GM12891 (cell line): ENCODE measurements at regions not wholly inside any gene's neighbourhood (a gene's known extent, or its start where the extent isn't known, plus 50 kb on each side); places are given as distances from the start of the nearest gene placed in this dataset.
A peak's percentile ranks its signal among the peaks of the same experiment; 100 is the strongest.

Experiments
- DNase-seq: peaks from one replicate; pipeline ENCODE4 v3.0.0; 2011; ENCODE audit warnings: low spot score; ENCODE audit not compliant: insufficient read length
- FAIRE-seq: peaks from 2 replicates; lab custom pipeline; 2011; peaks lifted over from hg19 to GRCh38; lab: Jason Lieb, UNC
- PAX5 ChIP-seq: IDR thresholded peaks from 2 replicates; pipeline ENCODE4 v1.6.1; 2011; ENCODE audit warnings: low read length, moderate library complexity, mild to moderate bottlenecking; ENCODE audit not compliant: insufficient read depth, severe bottlenecking
- POLR2A ChIP-seq: IDR thresholded peaks from 2 replicates; pipeline ENCODE4 v1.6.1; 2011; ENCODE audit warnings: low read depth, low read length, control low read depth
- POLR2AphosphoS5 ChIP-seq: IDR thresholded peaks from 2 replicates; pipeline ENCODE4 v1.6.1; 2011; ENCODE audit warnings: low read depth, low read length, control low read depth
- POU2F2 ChIP-seq: IDR thresholded peaks from 2 replicates; pipeline ENCODE4 v1.6.1; 2011; ENCODE audit warnings: low read depth, mild to moderate bottlenecking, control low read depth, low read length, moderate library complexity
- SPI1 ChIP-seq: IDR thresholded peaks from 2 replicates; pipeline ENCODE4 v1.6.1; 2011; ENCODE audit warnings: low read depth, low read length, control low read depth
- TAF1 ChIP-seq: IDR thresholded peaks from 2 replicates; pipeline ENCODE4 v1.6.1; 2011; ENCODE audit warnings: low read depth, low read length, control low read depth

DNA sequence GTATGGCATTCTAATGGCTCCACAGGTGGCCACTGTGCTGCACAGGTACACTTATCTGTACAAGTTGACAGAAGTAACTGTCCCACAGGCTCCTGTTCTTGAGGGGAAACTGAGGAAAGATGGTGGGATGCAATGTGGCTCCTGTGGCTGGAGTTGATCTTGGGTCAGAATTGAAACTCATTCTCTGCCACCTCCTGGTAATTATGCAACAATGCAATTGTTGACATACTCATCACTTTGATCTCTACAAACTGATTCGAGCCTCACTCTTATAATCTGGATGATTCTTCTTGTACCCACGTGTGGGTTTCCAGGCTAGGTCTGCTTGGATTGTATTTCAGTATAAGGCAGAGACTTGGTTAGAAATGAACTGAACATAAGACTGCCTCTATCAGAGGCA lies 148.8 kb downstream of the CCNG2 start:
- DNase-seq: no peak
- FAIRE-seq: no peak
- TF ChIP-seq SPI1: no peak
- no peak for TF ChIP-seq TAF1
- TF ChIP-seq PAX5: no peak
- no peak for TF ChIP-seq POLR2A
- TF ChIP-seq POU2F2: no peak
- TF ChIP-seq POLR2AphosphoS5: no peak

DNA sequence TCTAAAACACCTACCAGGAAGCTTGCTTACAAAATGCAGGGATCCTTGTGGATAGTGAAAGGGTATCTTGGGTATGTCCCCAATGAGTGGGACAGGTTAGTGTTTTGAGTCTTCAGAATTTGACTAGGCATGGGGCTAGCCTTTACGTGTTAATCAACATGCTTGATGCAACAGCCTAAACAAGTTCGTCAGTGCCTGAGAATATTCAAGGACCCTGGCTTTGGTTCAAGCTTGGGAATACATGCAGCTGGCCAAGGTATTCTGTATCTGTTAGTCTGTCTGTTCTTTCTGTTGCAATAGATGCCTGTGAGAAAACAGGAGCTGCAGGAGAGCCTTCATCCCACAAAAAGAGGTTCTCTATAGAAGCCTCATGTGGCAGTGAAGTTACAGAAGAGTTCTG lies 149.5 kb downstream of the CCNG2 start:
- FAIRE-seq: no peak
- TF ChIP-seq PAX5: no peak
- TF ChIP-seq POU2F2: no peak
- no peak for TF ChIP-seq POLR2A
- no peak for TF ChIP-seq POLR2AphosphoS5
- TF ChIP-seq SPI1: no peak
- no peak for DNase-seq

GRCh38 chr4:77308843-77309242 lies 151.8 kb downstream of the CCNG2 start:
- DNase-seq: peak; percentile 40
- TF ChIP-seq POLR2A (no peak), POLR2AphosphoS5 (no peak), SPI1 (no peak), POU2F2 (no peak), TAF1 (no peak), PAX5 (no peak)
- FAIRE-seq: peak; percentile 45

DNA sequence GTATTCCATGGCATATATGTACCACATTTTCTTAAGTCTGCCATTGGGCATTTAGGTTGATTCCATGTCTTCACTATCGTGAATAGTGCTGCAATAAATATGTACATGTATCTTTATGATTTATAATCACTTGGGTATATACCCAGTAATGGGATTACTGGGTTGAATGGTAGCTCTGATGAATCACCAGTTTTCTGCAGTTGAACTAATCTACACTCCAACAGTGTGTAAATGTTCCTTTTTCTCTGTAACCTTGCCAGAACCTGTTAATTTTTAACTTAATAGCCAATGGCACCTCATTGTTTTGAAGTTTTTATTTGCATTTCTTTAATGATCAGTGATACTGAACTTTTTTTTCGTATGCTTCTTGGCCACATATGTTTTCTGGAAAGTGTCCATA lies 152.5 kb downstream of the CCNG2 start:
- FAIRE-seq (no peak), DNase-seq (no peak)
- TF ChIP-seq POLR2AphosphoS5 (no peak), POU2F2 (no peak), POLR2A (no peak), PAX5 (no peak), SPI1 (no peak), TAF1 (no peak)

DNA sequence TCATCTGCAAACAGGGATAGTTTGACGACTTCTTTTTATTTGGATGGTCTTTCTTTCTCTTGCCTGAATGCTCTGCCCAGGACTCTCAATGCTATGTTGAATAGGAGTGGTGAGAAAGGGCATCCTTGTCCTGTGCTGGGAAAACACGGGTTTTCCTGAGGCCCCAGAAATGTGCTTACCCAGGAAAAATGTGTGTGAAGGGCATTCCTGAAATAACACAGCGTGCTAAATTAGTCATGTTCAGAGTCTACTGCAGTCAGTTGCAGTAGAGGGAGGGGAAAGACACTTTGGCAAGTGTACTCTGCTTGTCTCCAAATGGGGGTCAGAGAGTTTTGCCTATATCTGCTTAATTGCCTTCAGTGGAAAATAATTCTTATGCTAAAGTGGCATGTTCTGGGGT lies 153.9 kb downstream of the CCNG2 start:
- FAIRE-seq (no peak), DNase-seq (no peak)
- no peak for TF ChIP-seq TAF1
- TF ChIP-seq PAX5: no peak
- no peak for TF ChIP-seq POLR2AphosphoS5
- no peak for TF ChIP-seq POU2F2
- no peak for TF ChIP-seq POLR2A
- no peak for TF ChIP-seq SPI1

GRCh38 chr4:77314697-77315096 lies 157.7 kb downstream of the CCNG2 start:
- DNase-seq: no peak
- FAIRE-seq: no peak
- TF ChIP-seq PAX5 (no peak), POLR2A (no peak), TAF1 (no peak), POU2F2 (no peak), POLR2AphosphoS5 (no peak), SPI1 (no peak)

GRCh38 chr4:77327151-77327550 lies 170.1 kb downstream of the CCNG2 start:
- TF ChIP-seq SPI1 (no peak), PAX5 (no peak), POLR2A (no peak)

DNA sequence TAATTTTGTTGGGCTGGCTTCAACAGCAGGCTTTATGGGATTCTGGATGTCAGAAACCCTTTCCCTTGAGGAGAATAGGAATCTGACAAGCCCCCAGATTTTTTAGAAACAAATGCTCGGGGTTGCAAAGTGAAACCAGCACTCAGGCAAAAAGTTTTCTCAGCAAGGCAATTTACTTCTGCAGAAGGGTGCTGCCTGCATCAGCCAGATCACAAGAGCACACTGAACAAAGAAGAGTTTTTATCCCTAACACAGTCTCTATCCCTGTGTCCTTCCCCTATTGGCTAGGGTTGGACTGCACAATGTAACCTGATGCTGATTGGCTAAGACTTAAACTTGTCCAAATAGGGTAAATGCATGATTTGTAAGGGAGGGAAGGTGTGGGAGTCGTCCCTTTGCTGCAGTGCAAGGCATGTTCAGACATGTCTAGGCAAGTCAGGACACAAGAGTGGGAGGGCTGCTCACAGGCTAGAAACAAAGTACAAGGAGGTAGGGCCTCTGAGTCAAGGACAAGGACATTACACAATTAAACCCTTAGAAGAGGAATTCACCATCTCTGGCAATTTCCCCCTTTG lies 175.8 kb downstream of the CCNG2 start:
- no peak for TF ChIP-seq POLR2AphosphoS5
- TF ChIP-seq PAX5: no peak
- no peak for TF ChIP-seq POU2F2
- no peak for TF ChIP-seq SPI1
- TF ChIP-seq TAF1: no peak
- no peak for TF ChIP-seq POLR2A
- DNase-seq (no peak), FAIRE-seq (no peak)

More at GRCh38 chr4:77327151-77327550, 170.1 kb downstream of the CCNG2 start:
- no peak for DNase-seq
- FAIRE-seq: no peak

- TF ChIP-seq TAF1 (no peak), PAX5 (no peak), POU2F2 (no peak), POLR2A (no peak), SPI1 (no peak), POLR2AphosphoS5 (no peak)
- DNase-seq (no peak), FAIRE-seq (no peak)
Measured at GRCh38 chr4:77336411-77337142, 179.6 kb downstream of the CCNG2 start.
